ENCODE measurements at regions not wholly inside any gene's neighbourhood (a gene's known extent, or its start where the extent isn't known, plus 50 kb on each side); places are given as distances from the start of the nearest gene placed in this dataset.

- no peak for DNase-seq
Measured at GRCh38 chr2:128537646-128538045, 219.0 kb upstream of the HS6ST1 start.

- DNase-seq = no peak
Measured at GRCh38 chr2:128538396-128538795, 219.7 kb upstream of the HS6ST1 start.

DNA sequence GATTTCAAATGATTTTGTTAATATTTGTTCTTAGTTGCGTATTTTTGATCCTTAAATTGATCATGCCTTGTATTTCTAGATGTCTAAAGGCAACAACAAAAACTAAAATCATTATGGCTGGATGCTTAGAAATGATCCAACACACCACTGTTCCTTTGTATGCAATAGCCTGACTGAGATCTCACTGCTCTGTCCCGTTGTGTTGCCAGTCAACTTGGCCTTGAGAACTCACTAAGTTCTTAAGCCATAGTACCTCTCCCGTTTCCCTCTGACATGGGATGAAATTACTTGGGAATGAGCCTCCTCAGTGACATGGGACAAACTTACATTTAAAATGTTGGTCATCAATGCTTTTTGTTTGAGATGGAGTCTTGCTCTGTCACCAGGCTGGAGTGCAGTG is 222.0 kb upstream of the HS6ST1 start:
- DNase-seq = no peak

GRCh38 chr2:128541448-128541847 is 222.8 kb upstream of the HS6ST1 start:
- DNase-seq = no peak

GRCh38 chr2:128543036-128543435 is 224.4 kb upstream of the HS6ST1 start:
- no peak for DNase-seq

DNA sequence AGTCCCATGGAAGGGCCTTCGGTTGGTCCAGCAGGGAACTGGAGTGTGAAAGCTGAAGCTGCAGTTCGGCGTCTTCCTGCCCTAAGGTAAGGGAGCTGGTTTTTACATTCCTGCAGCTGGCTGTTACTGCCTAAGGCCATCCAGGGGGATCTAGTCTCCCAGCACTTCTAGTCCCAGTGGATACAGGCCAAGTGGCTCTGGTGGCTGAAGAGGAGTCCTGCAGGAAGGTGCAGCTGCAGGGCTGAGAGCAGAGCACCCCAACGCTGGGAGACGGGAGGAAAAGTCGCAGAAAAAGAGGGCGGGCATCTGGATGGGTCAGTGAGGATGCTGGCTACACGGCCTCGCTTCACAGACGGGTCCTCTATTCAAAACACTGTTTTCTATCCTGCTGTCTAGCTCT is 225.0 kb upstream of the HS6ST1 start:
- DNase-seq = no peak

- DNase-seq = no peak
Measured at GRCh38 chr2:128544321-128545037, 225.8 kb upstream of the HS6ST1 start.

DNA sequence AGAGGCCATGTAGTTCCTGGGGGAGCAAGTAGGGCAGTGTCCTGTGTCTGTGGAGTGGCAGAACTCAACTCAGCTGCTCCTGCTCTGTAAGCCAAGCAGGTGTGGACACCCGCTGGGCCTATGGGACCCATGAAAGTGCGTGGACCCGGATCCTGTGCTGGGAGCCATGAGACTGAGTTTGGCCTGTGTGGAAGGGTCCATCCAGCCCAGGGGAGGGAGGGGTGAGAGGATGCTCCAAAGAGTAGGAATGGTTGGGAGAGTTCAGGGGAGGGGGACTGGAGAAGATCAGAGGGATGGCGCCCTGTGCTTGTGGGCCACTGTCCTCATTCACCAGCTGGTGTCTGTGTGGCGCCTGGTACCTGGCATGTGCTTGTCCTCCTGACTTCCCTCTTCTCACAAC is 226.4 kb upstream of the HS6ST1 start:
- no peak for DNase-seq

DNA sequence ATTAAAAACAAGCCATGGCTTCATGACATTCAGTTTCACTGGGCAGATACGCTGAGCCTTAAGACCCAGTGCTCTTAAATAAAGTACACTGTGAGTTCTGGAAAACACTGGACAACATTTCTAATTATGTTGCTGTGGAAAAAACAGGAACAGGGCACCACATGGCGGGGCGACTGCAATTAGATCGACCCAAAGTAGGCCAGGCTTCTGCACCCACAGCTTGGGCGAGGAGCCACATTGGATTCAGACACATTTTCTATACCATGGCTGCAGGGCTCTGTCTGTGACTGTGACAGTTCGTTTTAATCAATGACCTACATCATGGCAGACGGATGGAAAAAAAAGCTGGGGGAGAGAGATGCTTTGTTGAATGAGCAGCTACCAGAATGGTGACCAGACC is 227.2 kb upstream of the HS6ST1 start:
- DNase-seq = no peak

GRCh38 chr2:128547667-128548066 is 229.0 kb upstream of the HS6ST1 start:
- no peak for DNase-seq

DNA sequence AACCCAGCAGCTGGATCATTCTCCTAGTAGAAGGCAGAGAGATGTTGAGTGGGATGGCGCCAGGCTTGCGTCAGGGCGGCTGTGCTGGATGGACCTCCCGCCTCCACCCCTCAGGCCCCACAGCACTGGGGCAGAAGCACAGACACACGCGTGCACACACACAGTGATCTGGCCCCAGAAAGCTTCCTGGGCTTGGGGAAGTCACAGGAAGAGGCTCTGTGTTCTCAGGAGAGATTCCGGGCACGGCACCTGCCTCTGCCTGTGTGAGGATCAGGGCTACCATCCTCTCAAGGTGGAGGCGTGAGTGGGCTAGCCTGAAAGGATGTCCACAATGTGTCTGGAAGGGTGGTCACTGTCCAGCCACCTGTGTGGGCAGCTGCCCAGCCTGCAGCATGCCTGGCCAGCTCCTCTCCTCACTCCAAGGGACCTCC is 229.8 kb upstream of the HS6ST1 start:
- DNase-seq = no peak

- DNase-seq = no peak
Measured at GRCh38 chr2:128549094-128549493, 230.4 kb upstream of the HS6ST1 start.

DNA sequence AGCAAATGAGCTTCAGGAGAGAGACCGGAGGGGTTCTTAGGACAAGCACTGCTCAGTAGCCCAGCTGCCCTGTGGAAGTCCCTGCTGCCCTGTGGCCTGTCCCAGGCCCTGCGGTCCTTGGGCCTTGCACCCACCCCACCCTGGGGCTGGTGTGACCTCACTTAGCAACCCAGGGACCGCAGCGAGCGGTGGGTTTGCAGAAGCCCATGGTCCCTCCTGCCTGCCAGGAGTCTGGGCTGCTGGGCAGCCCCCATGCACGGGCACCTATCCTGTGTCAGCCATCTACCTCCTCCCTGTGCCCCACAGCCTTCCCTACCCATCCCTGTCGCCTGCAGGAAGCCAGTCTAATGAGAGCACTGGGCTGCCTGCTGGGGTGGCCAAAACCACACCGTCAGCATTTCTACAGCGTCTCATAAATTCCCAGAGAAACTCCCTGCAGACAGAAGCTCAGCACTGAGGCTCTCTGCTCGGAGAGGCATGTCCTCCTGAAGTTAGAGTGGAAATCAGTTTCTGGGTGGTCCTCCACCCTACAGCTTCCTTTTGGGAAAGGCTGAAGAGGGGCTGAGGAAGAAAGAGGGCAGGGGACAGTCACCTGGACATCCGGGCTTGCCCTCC is 231.1 kb upstream of the HS6ST1 start:
- DNase-seq = no peak

DNA sequence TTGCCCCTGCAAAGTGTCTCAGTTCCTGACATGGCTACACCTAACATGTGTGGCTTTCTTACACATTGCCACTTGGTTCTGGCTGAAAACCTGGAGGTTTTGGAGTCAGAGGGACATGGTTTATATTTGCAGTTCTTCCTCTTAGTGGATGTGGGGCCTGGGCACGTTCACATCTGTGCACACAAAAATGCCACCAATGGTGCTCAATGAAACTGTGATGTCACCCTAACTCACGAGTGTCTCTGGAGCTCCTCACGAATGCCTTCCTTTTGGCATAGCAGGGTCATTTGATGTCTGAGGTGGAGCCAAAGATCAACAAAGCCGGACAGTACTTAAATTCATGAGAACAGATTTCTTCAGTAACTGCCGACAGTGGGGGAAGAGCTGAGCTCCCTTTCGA is 231.7 kb upstream of the HS6ST1 start:
- no peak for DNase-seq

GRCh38 chr2:128550801-128551416 is 232.2 kb upstream of the HS6ST1 start:
- no peak for DNase-seq

GRCh38 chr2:128551435-128551834 is 232.8 kb upstream of the HS6ST1 start:
- DNase-seq = no peak

GRCh38 chr2:128552141-128552805 is 233.6 kb upstream of the HS6ST1 start:
- DNase-seq = no peak

DNA sequence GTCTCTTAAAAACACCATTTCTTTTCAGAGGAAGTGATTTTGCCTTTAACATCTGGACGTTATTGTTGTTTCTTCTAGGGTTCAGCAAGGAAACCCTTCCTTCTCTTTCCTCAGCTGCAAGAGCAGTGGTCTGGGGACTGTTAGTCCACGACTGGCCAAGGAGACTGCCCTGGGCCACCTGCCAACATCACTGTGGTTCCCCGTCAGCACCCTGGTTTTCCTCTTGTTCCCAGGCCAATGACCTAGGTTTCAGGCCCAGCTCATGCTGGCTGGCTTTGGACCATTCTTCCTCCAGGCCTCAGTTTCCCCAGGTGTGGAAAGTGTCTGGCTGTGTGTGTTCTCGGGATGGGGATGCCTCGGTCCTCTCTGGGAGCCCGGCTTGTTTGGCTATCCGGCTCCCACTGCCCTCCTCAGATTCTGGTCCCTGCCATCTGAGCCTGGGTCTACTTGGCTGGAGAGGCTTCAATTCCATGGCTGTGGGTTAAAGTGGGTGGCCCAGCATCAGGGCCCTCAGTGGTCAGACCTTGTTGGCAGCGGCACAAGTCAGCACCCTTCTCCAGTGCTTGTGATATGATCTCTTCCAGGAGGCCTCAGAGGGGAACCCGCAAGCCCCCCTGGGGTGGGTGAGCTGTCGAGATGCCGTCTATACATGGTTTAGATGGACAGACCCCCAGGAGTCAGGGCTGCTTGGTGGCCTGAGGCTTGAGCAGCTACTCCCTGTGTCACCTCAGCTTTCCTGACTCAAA is 234.3 kb upstream of the HS6ST1 start:
- no peak for DNase-seq

GRCh38 chr2:128554151-128554769 is 235.6 kb upstream of the HS6ST1 start:
- DNase-seq = no peak

DNA sequence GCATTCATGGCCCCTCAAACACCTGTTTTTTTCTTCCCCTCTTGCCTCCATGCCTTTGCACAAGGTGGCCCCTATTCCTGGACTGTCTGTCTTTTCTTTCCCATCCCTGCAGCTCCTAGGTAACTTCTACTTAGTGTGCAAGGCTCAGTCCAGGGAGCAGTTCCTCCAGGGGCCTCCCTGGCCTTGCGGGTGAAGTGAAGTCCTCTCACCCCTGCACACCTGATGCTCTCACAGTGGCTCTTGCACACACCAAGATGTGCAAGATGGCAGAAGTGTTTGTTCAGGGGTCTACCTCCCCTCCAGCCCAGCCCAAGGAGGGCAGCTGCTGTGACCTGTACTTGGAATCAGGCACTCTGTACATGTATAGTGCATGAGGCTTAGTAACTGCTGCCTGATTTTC is 236.8 kb upstream of the HS6ST1 start:
- no peak for DNase-seq

DNA sequence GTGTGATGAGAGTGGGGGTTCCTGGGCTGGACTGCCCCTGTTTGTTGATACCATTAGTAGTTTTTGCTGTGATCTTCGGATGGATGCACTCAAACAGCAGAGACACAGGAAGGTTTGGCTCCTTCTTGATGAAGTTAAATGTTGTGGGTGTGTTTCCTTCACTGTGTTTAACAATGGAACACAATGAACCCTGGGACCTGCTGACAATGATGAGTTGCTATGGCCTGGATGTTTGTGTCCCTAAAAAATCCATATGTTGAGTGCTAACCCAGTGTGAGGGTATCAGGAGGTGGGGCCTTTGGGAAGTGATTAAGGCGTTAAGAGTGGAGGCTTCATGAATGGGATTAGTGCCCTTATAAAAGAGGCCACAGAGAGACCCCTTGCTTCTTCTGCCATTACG is 237.4 kb upstream of the HS6ST1 start:
- no peak for DNase-seq

DNA sequence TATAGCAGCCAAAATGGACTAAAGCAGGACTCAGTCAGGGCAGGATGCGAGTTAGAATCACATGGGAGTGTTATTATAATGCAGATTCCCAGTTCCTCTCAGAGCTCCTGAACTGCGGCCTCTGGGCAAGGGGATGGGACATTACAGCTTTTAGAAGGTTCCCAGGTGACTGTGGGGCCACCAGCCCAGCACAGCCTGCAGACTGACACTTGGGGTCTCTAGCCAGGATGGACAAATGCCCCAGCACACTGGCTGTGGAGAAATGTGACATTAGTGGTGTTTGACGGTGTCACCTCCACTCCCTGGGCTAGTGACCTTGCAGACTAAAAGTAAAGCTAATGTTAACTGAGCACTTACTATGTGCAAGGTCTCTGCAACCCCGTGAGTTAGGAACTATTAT is 238.0 kb upstream of the HS6ST1 start:
- DNase-seq = no peak

DNA sequence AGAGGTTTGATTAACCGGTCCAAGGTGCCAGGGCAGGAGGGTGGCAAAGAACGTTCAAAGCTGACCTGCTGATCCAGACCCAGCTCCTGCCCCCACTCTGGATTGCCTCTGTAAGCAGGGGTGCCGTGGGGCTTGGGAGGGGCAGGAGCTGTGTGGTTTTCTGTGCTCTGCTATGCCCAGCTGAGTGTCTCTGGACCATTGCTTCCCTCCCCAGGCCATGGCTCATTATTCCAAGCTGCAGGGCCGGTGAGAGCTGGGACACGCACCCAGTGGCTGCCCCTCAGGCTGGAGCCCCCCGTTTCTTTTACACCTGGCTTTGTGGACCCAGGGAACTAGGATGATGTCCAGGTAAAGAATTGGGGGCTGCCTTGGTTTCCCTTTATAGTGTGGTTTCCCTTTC is 238.4 kb upstream of the HS6ST1 start:
- DNase-seq = no peak

Measured in T-helper 2 cell (primary cell).